GM21515 (cell line): ENCODE measurements at regions not wholly inside any gene's neighbourhood (a gene's known extent, or its start where the extent isn't known, plus 50 kb on each side); places are given as distances from the start of the nearest gene placed in this dataset.

Source experiments
- ATAC-seq: cut with Tn5 transposase; IDR thresholded peaks from one replicate; pipeline ENCODE4 v1.9.1; 2021; ENCODE audit not compliant: unreplicated experiment

- ATAC-seq: no peak
Measured at GRCh38 chr4:83664071-83664470, 128.2 kb downstream of the GPAT3 start.

DNA sequence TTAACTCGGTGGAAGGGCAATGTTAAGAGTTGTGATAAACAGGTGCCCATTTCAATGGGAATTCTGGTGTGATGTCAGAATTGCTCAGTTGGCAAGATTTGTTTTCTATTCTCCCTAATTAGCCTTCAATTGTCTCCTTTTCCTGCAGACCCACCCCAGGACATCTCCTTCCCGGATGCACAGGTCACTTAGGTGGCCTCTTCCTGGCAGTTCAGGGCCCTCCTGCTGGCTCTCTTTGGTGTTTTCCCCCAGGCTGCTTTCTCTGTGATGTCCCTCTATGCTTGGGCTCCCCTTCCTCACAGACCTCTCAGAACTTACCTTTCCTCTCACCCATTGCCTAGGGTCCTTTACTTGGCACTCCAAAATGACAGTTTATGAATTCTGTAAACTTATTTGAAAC, 126.3 kb downstream of the GPAT3 start:
- no peak for ATAC-seq

GRCh38 chr4:83661359-83661758, 125.5 kb downstream of the GPAT3 start:
- ATAC-seq: no peak

DNA sequence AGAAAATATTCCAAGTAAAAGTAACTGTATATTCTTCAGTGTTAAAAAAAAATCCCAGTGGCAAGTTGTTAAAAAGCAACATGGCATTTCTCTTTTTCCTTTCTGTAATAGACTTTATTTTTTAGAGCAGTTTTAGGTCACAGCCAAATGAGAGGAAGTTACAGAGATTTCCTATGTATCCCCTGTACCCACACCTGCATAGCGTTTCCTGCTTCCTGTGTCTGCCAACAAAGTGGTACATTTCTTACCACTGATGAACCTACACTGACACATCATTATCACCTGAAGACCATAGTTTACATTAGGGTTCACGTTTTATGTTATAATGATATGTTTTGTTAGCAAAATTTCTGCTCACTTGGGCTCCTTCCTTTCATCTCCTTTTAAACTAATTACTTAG, 124.7 kb downstream of the GPAT3 start:
- no peak for ATAC-seq

GRCh38 chr4:83658806-83659205, 122.9 kb downstream of the GPAT3 start:
- no peak for ATAC-seq

DNA sequence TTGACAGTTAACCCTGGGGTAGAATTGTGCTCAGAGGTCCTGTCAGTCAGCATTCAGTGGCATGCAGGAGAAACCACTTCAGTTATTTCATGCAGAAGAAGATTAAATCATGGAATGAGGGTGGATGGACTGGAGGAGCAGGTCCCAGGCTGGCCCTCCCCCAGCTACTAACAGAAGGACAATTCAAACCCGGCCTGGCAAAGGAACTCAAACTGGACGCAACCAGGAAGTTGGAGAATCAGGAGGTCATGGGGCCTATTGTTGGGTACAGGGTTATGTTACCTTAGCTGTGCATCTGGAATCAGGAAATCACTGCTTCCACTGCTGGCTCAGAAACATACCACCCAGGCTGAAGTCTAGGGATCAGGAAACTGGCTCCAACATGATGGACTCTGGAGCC, 121.4 kb downstream of the GPAT3 start:
- ATAC-seq: no peak
